NCI-H748 treated with DMSO at 0.1 percent for 48 hours (cell line): ENCODE measurements at regions not wholly inside any gene's neighbourhood (a gene's known extent, or its start where the extent isn't known, plus 50 kb on each side); places are given as distances from the start of the nearest gene placed in this dataset.
"Not testable (repeated sequence)": the region's sequence is repeated elsewhere in the genome, so short reads cannot be mapped to it uniquely, and the experiment has no call there.

Experiments used
- DNase-seq: peaks from one replicate; lab custom pipeline; 2025; lab: John Stamatoyannopoulos, UW

- DNase-seq: not testable (repeated sequence)
Observed at GRCh38 chr21:13923175-13923574, 287.6 kb downstream of the LIPI start.

GRCh38 chr21:13921455-13921854 is 289.3 kb downstream of the LIPI start:
- not testable (repeated sequence) for DNase-seq

- DNase-seq: not testable (repeated sequence)
Observed at GRCh38 chr21:13907385-13907784, 297.8 kb downstream of the POTED start.

GRCh38 chr21:13896596-13897247 is 287.1 kb downstream of the POTED start:
- DNase-seq: not testable (repeated sequence)

- not testable (repeated sequence) for DNase-seq
Observed at GRCh38 chr21:13893617-13894016, 284.0 kb downstream of the POTED start.

- DNase-seq: not testable (repeated sequence)
Observed at GRCh38 chr21:13893025-13893424, 283.4 kb downstream of the POTED start.

GRCh38 chr21:13892146-13892751 is 282.7 kb downstream of the POTED start:
- not testable (repeated sequence) for DNase-seq

- DNase-seq: not testable (repeated sequence)
Observed at GRCh38 chr21:13889176-13889575, 279.6 kb downstream of the POTED start.

- not testable (repeated sequence) for DNase-seq
Observed at GRCh38 chr21:13883641-13884395, 274.2 kb downstream of the POTED start.

- not testable (repeated sequence) for DNase-seq
Observed at GRCh38 chr21:13877503-13877902, 267.9 kb downstream of the POTED start.

- not testable (repeated sequence) for DNase-seq
Observed at GRCh38 chr21:13876999-13877398, 267.4 kb downstream of the POTED start.

GRCh38 chr21:13874001-13874400 is 264.4 kb downstream of the POTED start:
- DNase-seq: not testable (repeated sequence)

- no peak for DNase-seq
Observed at GRCh38 chr21:13854638-13855037, 245.1 kb downstream of the POTED start.

GRCh38 chr21:13850808-13851207 is 241.2 kb downstream of the POTED start:
- DNase-seq: not testable (repeated sequence)

- DNase-seq: not testable (repeated sequence)
Observed at GRCh38 chr21:13849489-13849888, 239.9 kb downstream of the POTED start.

- not testable (repeated sequence) for DNase-seq
Observed at GRCh38 chr21:13846718-13847117, 237.1 kb downstream of the POTED start.

- DNase-seq: not testable (repeated sequence)
Observed at GRCh38 chr21:13844574-13844973, 235.0 kb downstream of the POTED start.

GRCh38 chr21:13843081-13843480 is 233.5 kb downstream of the POTED start:
- not testable (repeated sequence) for DNase-seq

GRCh38 chr21:13827666-13828065 is 218.1 kb downstream of the POTED start:
- DNase-seq: not testable (repeated sequence)

GRCh38 chr21:13827201-13827600 is 217.6 kb downstream of the POTED start:
- DNase-seq: no peak

GRCh38 chr21:13826511-13826910 is 216.9 kb downstream of the POTED start:
- not testable (repeated sequence) for DNase-seq

GRCh38 chr21:13825218-13825778 is 215.7 kb downstream of the POTED start:
- DNase-seq: not testable (repeated sequence)
